Astrocyte (in vitro differentiated cells and primary cell): ENCODE measurements at regions not wholly inside any gene's neighbourhood (a gene's known extent, or its start where the extent isn't known, plus 50 kb on each side); places are given as distances from the start of the nearest gene placed in this dataset.
"Not testable (repeated sequence)": the region's sequence is repeated elsewhere in the genome, so short reads cannot be mapped to it uniquely, and the experiment has no call there.

ENCODE experiments used
- DNase-seq: peaks from one replicate; pipeline ENCODE4 v3.0.0-alpha.2; 2010; ENCODE audit warnings: low read depth
- FAIRE-seq: peaks from 2 replicates; lab custom pipeline; 2011; peaks lifted over from hg19 to GRCh38; lab: Jason Lieb, UNC
- H2AFZ ChIP-seq: 2 replicates; pipeline ENCODE4 v1.6.0; 2012; ENCODE audit warnings: low read depth, low read length, inconsistent platforms
- H3K27ac ChIP-seq: 2 replicates; pipeline ENCODE4 v1.5.1; 2011; ENCODE audit warnings: low read depth, low read length, inconsistent platforms
- H3K27me3 ChIP-seq: 2 replicates; pipeline ENCODE4 v1.6.0; 2011; ENCODE audit warnings: low read length, inconsistent platforms; ENCODE audit not compliant: insufficient read depth
- H3K36me3 ChIP-seq: 2 replicates; pipeline ENCODE4 v1.5.1; 2011; ENCODE audit warnings: low read length, inconsistent platforms; ENCODE audit not compliant: insufficient read depth
- H3K4me1 ChIP-seq: 2 replicates; pipeline ENCODE4 v1.5.1; 2011; ENCODE audit warnings: low read length, inconsistent platforms; ENCODE audit not compliant: insufficient read depth
- H3K4me2 ChIP-seq: 2 replicates; pipeline ENCODE4 v1.6.0; 2012; ENCODE audit warnings: low read length, inconsistent platforms
- H3K4me3 ChIP-seq: 2 replicates; pipeline ENCODE4 v1.5.1; 2011; ENCODE audit warnings: low read depth, mild to moderate bottlenecking, low read length, inconsistent platforms; ENCODE audit not compliant: insufficient read depth
- H3K79me2 ChIP-seq: 2 replicates; pipeline ENCODE4 v1.6.0; 2012; ENCODE audit warnings: mild to moderate bottlenecking, low read length, inconsistent platforms; ENCODE audit not compliant: insufficient read depth
- H3K9ac ChIP-seq: 2 replicates; pipeline ENCODE4 v1.6.0; 2012; ENCODE audit warnings: mild to moderate bottlenecking, low read length, inconsistent platforms
- H3K9me3 ChIP-seq: 2 replicates; pipeline ENCODE4 v1.5.1; 2012; ENCODE audit warnings: low read depth, mild to moderate bottlenecking, low read length, inconsistent platforms; ENCODE audit not compliant: insufficient read depth
- H4K20me1 ChIP-seq: 2 replicates; pipeline ENCODE4 v1.6.0; 2012; ENCODE audit warnings: low read length, inconsistent platforms; ENCODE audit not compliant: insufficient read depth
- H3K27ac Mint-ChIP-seq: one replicate; pipeline ENCODE4 v1.8.0; 2021; ENCODE audit warnings: mild to moderate bottlenecking, mixed read lengths; ENCODE audit not compliant: unreplicated experiment
- H3K27me3 Mint-ChIP-seq: one replicate; pipeline ENCODE4 v1.8.0; 2021; ENCODE audit warnings: low read depth, mixed read lengths; ENCODE audit not compliant: unreplicated experiment
- H3K36me3 Mint-ChIP-seq: one replicate; pipeline ENCODE4 v1.8.0; 2021; ENCODE audit warnings: low read depth, mixed read lengths; ENCODE audit not compliant: unreplicated experiment
- H3K4me1 Mint-ChIP-seq: one replicate; pipeline ENCODE4 v1.8.0; 2021; ENCODE audit warnings: low read depth, mixed read lengths; ENCODE audit not compliant: unreplicated experiment
- H3K4me3 Mint-ChIP-seq: one replicate; pipeline ENCODE4 v1.8.0; 2021; ENCODE audit warnings: mild to moderate bottlenecking, moderate library complexity, mixed read lengths; ENCODE audit not compliant: unreplicated experiment
- H3K9me3 Mint-ChIP-seq: one replicate; pipeline ENCODE4 v1.8.0; 2021; ENCODE audit warnings: mild to moderate bottlenecking, mixed read lengths; ENCODE audit not compliant: unreplicated experiment
- EZH2 ChIP-seq: IDR thresholded peaks from 2 replicates; pipeline ENCODE4 v1.6.1; 2012; ENCODE audit warnings: mild to moderate bottlenecking, low read length, inconsistent platforms; ENCODE audit not compliant: insufficient read depth
- TF ChIP-seq, protein P1 (sequence below): IDR thresholded peaks from 2 replicates; pipeline ENCODE4 v1.5.1; 2011; ENCODE audit warnings: low read depth, mild to moderate bottlenecking, inconsistent platforms, low read length, moderate library complexity; ENCODE audit not compliant: insufficient read depth

- H3K27ac ChIP-seq, result no peak overlapping the region
- H3K9me3 ChIP-seq, result peaks cover 1% of the 10 kb centered on the region
- no peaks in the 10 kb centered on the region for H3K36me3 Mint-ChIP-seq
- no peaks in the 10 kb centered on the region for H3K27me3 Mint-ChIP-seq
- H3K4me2 ChIP-seq, result no peak overlapping the region
- no peak overlapping the region for H3K4me3 Mint-ChIP-seq
- H3K4me1 Mint-ChIP-seq, result no peaks in the 10 kb centered on the region
- FAIRE-seq (no peak), DNase-seq (no peak)
- peaks cover 3% of the 10 kb centered on the region for H3K9me3 Mint-ChIP-seq
- H3K4me3 ChIP-seq, result no peak overlapping the region
- no peaks in the 10 kb centered on the region for H3K4me1 ChIP-seq
- no peak overlapping the region for H2AFZ ChIP-seq
- no peaks in the 10 kb centered on the region for H4K20me1 ChIP-seq
- TF ChIP-seq, protein P1, sequence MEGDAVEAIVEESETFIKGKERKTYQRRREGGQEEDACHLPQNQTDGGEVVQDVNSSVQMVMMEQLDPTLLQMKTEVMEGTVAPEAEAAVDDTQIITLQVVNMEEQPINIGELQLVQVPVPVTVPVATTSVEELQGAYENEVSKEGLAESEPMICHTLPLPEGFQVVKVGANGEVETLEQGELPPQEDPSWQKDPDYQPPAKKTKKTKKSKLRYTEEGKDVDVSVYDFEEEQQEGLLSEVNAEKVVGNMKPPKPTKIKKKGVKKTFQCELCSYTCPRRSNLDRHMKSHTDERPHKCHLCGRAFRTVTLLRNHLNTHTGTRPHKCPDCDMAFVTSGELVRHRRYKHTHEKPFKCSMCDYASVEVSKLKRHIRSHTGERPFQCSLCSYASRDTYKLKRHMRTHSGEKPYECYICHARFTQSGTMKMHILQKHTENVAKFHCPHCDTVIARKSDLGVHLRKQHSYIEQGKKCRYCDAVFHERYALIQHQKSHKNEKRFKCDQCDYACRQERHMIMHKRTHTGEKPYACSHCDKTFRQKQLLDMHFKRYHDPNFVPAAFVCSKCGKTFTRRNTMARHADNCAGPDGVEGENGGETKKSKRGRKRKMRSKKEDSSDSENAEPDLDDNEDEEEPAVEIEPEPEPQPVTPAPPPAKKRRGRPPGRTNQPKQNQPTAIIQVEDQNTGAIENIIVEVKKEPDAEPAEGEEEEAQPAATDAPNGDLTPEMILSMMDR, result no peak
- TF ChIP-seq EZH2, result no peak
- H3K9ac ChIP-seq, result no peak overlapping the region
- no peak overlapping the region for H3K27ac Mint-ChIP-seq
- H3K36me3 ChIP-seq, result no peaks in the 10 kb centered on the region
- H3K79me2 ChIP-seq, result no peaks in the 10 kb centered on the region
- H3K27me3 ChIP-seq, result peaks cover 2% of the 10 kb centered on the region
These were observed 65.3 kb downstream of the CDO1 start for GRCh38 chr5:115751176-115751575.

- DNase-seq (no peak), FAIRE-seq (no peak)
- Histone ChIP-seq H3K79me2 (no peaks in the 10 kb centered on the region), H3K4me2 (no peak overlapping the region), H3K9ac (no peak overlapping the region), H3K4me3 (no peak overlapping the region), H4K20me1 (no peaks in the 10 kb centered on the region), H2AFZ (no peak overlapping the region), H3K27me3 (peaks cover 2% of the 10 kb centered on the region), H3K36me3 (no peaks in the 10 kb centered on the region), H3K27ac (no peak overlapping the region), H3K9me3 (peaks cover 7% of the 10 kb centered on the region), H3K4me1 (no peaks in the 10 kb centered on the region)
- Mint-ChIP-seq H3K27me3 (no peaks in the 10 kb centered on the region), H3K27ac (no peak overlapping the region), H3K4me1 (no peaks in the 10 kb centered on the region), H3K4me3 (no peak overlapping the region), H3K36me3 (no peaks in the 10 kb centered on the region), H3K9me3 (peaks cover 11% of the 10 kb centered on the region)
- TF ChIP-seq, protein P1, result no peak
- no peak for TF ChIP-seq EZH2
These were observed 67.4 kb downstream of the CDO1 start for GRCh38 chr5:115749016-115749415.

GRCh38 chr5:115739245-115739644 is 77.2 kb downstream of the CDO1 start:
- FAIRE-seq, H3K4me1 Mint-ChIP-seq: not testable (repeated sequence)

More at GRCh38 chr5:115739245-115739644, 77.2 kb downstream of the CDO1 start:
- DNase-seq, H3K27ac Mint-ChIP-seq, H3K27ac ChIP-seq, H3K9ac ChIP-seq, H3K27me3 ChIP-seq, H4K20me1 ChIP-seq, H3K79me2 ChIP-seq, H3K4me1 ChIP-seq, H3K27me3 Mint-ChIP-seq, H3K4me3 ChIP-seq, H3K9me3 Mint-ChIP-seq, H3K4me3 Mint-ChIP-seq, H3K36me3 Mint-ChIP-seq, H3K36me3 ChIP-seq, H3K4me2 ChIP-seq, H2AFZ ChIP-seq, H3K9me3 ChIP-seq: not testable (repeated sequence)
